AG09309 (cell line): ENCODE measurements at regions not wholly inside any gene's neighbourhood (a gene's known extent, or its start where the extent isn't known, plus 50 kb on each side); places are given as distances from the start of the nearest gene placed in this dataset.

Source experiments
- DNase-seq: peaks from one replicate; pipeline ENCODE4 v3.0.0-alpha.2; 2010; ENCODE audit warnings: low read depth
- H3K4me3 ChIP-seq: 2 replicates; pipeline ENCODE4 v1.5.1; 2011; ENCODE audit warnings: mild to moderate bottlenecking, low read depth, low read length, moderate library complexity; ENCODE audit not compliant: control insufficient read depth
- TF ChIP-seq, protein P1 (sequence below): IDR thresholded peaks from 2 replicates; pipeline ENCODE4 v1.5.1; 2011; ENCODE audit warnings: mild to moderate bottlenecking, low read depth, low read length, inconsistent platforms; ENCODE audit not compliant: insufficient read depth, control insufficient read depth; ENCODE audit errors: missing control alignments

DNA sequence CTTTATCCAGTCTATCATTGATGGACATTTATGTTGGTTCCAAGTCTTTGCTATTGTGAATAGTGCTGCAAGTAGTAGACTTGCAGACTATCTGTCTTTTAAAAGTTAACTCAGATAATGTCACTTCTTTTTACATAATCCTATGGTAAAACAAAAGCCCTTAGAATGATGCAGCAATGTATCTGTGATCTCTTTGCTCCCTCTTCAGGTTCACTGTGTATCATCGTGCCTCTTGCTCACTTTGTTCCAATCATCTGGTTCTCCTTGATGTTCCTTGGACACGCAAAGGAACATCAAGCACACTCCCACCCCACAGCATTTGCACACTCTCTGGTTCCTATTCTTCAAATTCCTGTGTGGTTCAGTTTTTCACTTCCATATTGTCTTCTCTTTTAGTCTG, 472.5 kb upstream of the ZNF804A start:
- TF ChIP-seq, protein P1, sequence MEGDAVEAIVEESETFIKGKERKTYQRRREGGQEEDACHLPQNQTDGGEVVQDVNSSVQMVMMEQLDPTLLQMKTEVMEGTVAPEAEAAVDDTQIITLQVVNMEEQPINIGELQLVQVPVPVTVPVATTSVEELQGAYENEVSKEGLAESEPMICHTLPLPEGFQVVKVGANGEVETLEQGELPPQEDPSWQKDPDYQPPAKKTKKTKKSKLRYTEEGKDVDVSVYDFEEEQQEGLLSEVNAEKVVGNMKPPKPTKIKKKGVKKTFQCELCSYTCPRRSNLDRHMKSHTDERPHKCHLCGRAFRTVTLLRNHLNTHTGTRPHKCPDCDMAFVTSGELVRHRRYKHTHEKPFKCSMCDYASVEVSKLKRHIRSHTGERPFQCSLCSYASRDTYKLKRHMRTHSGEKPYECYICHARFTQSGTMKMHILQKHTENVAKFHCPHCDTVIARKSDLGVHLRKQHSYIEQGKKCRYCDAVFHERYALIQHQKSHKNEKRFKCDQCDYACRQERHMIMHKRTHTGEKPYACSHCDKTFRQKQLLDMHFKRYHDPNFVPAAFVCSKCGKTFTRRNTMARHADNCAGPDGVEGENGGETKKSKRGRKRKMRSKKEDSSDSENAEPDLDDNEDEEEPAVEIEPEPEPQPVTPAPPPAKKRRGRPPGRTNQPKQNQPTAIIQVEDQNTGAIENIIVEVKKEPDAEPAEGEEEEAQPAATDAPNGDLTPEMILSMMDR: no peak
- DNase-seq: no peak
- H3K4me3 ChIP-seq: no peak overlapping the region

DNA sequence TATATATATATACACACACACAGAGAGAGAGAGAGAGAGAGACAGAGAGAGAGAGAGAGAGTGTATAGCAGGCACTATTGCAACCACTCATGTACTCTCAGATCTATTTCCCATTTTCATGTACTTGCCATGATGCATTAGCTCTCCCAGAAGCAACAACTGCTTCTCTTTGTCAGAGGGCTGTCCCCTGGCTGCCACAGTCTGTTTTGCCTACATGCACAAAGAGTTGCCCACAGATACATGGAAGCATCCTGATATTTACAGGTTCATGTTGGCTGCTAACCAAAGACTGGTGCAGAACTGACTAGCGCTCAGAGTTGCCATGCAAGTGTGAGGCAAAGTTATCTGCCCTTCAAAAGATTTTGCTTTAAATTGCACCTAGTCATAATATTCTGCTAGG, 469.3 kb upstream of the ZNF804A start:
- TF ChIP-seq, protein P1: no peak
- no peak for DNase-seq
- H3K4me3 ChIP-seq: no peak overlapping the region

DNA sequence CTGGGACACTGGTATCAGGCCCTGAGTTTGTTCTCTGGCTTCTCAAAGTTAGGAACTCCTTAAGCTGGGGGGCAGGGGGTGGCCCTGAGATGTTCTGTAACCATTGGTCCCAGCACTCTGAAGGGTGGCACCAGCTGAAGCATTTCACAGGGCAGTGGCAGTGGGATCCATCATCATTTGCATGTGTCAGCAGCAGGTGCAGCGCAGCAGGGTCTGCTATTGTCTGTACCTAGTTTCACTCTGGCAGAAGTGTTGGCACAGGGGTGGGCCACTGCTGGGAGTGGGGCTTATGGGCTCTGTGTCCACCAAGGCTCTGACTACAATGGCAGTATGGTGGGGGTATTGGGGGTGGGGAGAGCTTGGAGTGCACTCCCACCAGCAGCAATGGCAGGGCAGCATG, 460.4 kb upstream of the ZNF804A start:
- TF ChIP-seq, protein P1: no peak
- H3K4me3 ChIP-seq: no peak overlapping the region
- no peak for DNase-seq

DNA sequence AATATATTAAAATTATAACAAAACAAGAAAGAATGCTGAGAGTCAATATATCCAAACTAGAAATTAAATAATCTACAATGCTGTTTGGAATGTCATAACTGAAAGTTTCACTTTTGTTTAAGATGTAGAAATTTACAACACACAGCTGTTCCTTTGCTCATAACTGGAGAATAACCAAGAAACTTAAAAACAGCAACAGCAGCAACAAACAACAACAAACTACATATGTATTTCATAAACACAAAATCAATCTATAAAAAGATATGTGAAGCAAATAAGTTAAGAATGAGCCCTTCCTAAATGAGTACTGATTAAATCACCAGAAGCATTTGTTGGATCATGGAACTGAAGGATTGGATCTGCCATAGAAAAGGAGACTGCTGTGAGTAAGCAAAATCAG, 456.5 kb upstream of the ZNF804A start:
- no peak overlapping the region for H3K4me3 ChIP-seq
- DNase-seq: no peak
- TF ChIP-seq, protein P1: no peak

DNA sequence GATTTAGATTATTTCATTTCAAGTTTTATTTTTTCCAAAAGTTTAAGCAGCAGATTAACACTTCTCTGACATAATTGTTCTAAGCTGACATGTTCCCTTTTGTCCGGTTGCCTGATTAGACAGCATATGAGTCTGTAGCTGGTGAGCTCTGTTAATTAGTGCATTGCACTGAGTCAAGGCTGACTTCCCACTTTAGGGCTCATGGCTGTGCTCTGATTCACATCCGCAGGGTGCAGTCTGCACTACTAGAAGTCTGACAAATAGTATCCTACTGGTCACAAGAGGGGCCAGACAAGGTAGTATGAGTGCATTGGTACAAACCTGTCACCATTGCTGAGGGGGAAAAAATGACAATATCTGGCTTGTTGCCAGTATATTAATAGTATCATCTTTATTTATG, 443.9 kb upstream of the ZNF804A start:
- DNase-seq: no peak
- no peak overlapping the region for H3K4me3 ChIP-seq
- TF ChIP-seq, protein P1: no peak

DNA sequence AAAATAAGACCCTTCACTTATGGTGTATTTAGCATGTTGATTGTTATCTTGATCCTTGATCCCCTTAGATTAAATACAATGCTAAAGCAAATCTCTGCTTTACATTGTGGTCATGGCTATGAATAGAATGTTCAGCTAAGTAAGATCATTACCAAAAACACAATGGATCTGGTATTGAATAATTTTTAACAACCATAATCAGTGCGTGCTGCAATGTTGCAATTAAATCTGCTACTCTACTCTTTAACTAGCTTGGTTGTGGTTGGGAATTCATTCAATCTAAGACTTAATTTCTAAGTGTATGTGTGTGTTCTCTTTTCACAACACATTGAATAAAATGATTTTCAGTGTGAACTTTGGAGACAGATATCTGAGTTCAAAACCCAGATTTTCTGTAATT, 442.5 kb upstream of the ZNF804A start:
- no peak for DNase-seq
- TF ChIP-seq, protein P1: no peak

DNA sequence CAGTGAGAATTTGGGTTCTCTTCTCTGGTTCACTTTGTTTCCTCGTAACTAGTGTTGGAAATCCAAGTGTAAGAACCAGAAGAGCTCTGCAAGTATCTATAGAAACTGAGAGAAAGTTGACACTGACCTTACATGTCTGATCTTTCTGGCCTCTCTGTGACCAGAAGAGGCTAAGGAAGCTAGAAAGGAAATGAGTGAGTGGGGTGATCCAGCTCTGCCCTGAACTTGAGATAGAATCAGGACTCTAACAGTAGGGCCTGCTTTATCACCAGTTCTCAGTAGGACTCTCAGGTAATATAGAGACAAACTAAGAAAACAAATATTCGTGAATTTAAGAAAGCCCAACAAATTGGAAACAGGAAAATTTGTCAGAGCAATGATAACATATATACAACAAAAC, 441.2 kb upstream of the ZNF804A start:
- DNase-seq: no peak
- H3K4me3 ChIP-seq: no peak overlapping the region
- TF ChIP-seq, protein P1: no peak

More for the DNA sequence above, 442.5 kb upstream of the ZNF804A start:
- H3K4me3 ChIP-seq: no peak overlapping the region
